GM12873 (cell line): ENCODE measurements at regions not wholly inside any gene's neighbourhood (a gene's known extent, or its start where the extent isn't known, plus 50 kb on each side); places are given as distances from the start of the nearest gene placed in this dataset.

Experiments
- TF ChIP-seq, protein P1 (sequence below): IDR thresholded peaks from 2 replicates; pipeline ENCODE4 v1.5.1; 2012; ENCODE audit warnings: low read depth, mild to moderate bottlenecking, moderate library complexity, low read length, control low read depth; ENCODE audit not compliant: insufficient read depth; ENCODE audit errors: missing control alignments

DNA sequence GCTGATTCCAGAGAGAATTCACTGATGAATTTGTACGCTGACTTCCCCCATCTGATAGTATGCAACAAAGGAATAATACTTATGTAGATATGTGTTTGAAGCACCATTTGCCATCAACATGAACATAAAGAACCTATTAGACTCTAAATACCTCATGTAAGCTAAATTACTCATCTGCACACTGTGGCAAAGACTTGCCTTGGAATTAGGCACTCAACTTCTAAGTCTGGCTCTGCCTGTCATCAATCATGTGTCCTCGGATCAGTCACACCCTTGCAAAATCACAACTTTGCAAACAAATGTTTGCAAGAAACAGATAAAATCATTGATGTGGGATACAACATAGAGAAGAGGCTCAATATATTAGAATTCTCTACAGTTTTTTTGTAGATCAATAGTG is 169.9 kb upstream of the LDB2 start:
- TF ChIP-seq, protein P1, sequence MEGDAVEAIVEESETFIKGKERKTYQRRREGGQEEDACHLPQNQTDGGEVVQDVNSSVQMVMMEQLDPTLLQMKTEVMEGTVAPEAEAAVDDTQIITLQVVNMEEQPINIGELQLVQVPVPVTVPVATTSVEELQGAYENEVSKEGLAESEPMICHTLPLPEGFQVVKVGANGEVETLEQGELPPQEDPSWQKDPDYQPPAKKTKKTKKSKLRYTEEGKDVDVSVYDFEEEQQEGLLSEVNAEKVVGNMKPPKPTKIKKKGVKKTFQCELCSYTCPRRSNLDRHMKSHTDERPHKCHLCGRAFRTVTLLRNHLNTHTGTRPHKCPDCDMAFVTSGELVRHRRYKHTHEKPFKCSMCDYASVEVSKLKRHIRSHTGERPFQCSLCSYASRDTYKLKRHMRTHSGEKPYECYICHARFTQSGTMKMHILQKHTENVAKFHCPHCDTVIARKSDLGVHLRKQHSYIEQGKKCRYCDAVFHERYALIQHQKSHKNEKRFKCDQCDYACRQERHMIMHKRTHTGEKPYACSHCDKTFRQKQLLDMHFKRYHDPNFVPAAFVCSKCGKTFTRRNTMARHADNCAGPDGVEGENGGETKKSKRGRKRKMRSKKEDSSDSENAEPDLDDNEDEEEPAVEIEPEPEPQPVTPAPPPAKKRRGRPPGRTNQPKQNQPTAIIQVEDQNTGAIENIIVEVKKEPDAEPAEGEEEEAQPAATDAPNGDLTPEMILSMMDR, result no peak

DNA sequence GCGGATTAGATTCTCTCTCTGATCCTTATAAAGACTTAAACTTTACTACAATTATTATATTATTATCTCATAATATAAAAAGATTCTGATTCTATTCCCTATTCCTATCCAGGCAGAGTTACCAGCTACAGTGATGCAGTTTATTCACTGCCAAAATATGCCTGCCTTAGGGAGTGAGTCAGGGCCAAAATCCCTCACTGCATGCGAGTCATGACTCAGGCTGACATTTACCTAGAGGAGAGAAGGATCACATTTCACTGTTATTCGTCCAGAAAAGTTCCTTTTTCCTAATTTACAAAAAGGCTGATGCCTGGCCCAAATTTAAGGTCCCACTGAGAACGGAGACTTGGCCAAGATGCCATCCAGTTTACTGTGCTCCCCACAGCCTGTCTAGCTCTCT is 168.5 kb upstream of the LDB2 start:
- TF ChIP-seq, protein P1, result no peak

DNA sequence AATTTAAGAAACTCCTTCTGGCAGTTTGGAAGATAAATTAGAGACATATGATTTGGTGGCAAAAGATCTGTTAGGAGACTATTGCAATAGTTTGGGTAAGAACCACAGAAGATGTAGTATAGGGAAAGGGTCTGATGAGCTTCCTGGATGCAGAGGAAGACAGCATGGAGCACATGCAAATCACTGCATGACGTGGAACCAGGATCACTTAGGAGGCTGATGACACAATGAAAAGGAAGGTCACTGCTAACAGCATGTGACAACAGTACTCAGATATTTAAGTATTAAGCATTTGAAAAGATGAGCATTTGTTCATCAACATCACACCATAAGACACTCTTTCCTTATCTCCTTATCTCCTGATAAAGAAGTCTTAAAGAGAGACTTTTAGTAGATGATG is 167.8 kb upstream of the LDB2 start:
- TF ChIP-seq, protein P1, result no peak

DNA sequence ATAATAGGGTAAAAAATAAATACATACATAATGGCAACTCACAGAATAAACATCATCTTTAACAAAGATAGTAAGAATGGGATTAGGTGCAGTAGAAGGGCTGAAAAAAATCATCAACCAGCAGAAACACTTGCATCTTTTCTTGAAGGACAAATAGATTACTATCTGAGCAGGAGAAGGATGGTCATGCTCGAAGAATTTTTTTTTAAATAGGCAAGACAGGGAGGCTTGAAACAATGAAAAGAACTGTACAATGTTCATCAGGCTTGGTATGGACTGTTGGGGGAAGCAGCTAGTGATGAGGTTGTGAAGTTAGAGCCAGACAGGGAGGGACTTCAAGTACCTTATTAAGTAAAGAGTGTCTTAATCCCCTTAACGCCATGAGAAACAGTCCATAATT is 167.4 kb upstream of the LDB2 start:
- TF ChIP-seq, protein P1, result no peak

DNA sequence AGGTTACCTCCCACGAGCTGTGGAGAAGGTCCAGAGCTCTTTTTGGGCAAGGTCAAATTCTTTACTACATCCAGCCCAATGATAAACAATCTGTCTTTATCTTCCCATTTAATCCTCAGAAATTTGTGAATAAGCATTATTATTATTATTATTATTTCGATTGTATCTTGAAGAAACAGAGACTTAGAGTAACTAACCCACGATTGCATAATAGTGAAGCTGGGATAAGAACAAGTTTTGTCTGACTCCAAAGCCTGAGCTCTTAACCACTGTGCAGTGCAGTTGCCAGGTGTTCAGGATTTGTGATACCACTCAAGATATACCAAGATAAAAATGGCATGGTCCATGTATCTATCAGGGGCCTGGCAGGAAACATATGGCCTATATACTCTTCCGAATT is 166.5 kb upstream of the LDB2 start:
- TF ChIP-seq, protein P1, result no peak

DNA sequence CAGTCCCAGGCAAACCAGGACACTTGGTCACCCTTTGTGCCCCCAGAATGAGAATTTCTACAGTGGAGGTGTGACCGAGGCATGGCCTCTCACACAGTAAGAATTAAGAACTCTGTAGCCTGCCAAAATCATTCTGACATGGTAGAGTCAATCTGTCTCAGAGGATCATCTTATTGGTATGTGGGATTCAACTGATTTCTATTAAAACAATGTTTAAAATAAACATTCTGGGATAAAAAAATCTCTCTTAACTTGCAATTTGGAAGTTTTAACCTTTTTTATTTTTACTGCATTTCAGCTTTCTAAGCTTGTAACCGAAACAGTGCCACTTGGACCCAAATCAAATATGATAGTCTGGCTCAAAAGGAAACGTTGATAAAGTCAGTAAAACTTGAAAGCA is 165.4 kb upstream of the LDB2 start:
- TF ChIP-seq, protein P1, result no peak

DNA sequence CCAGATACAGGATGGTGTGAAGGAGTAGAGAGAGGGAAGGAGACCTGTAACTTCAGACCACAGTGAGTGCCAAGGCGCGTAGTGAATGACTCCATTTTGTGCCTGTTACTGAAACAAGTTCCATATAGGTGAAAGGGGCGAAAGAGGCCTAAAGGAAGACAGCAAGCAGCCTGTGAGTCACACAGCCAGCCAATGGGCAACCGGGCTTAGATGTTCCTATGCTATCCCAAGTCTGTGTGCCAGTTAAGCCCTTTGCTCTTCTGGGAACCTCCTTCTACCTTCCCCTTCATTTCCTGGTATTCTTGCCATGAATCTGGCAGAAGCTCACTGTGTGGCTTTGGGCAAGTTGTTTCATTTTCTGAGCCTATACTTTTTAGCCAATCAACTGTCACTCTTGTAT is 161.8 kb upstream of the LDB2 start:
- TF ChIP-seq, protein P1, result no peak
